Transverse colon (tissue), 4 donors: ENCODE measurements at regions not wholly inside any gene's neighbourhood (a gene's known extent, or its start where the extent isn't known, plus 50 kb on each side); places are given as distances from the start of the nearest gene placed in this dataset.

ENCODE experiments used
- EP300 ChIP-seq: sonication (generic); formaldehyde crosslinking; IDR thresholded peaks from one replicate; pipeline ENCODE4 v1.6.1; 2017; ENCODE audit warnings: antibody characterized with exemption, low read depth
- POLR2A ChIP-seq: fragments of 450-650 bp; IDR thresholded peaks from one replicate; pipeline ENCODE4 v1.6.1; 2016; ENCODE audit warnings: antibody characterized with exemption, mild to moderate bottlenecking, moderate library complexity
- POLR2AphosphoS5 ChIP-seq, 3 donors: sonication (generic); formaldehyde crosslinking; IDR thresholded peaks; one replicate each; pipeline ENCODE4 v1.6.1; 2016; ENCODE audit warnings: antibody characterized with exemption in 3 of 3
- TF ChIP-seq, protein P1 (sequence below), 5 experiments: fragments of 200-600 bp in 3 of 5; fragments of 450-650 bp in 2 of 5; sonication (generic) in 3 of 5; IDR thresholded peaks; 1 replicate in 2 of 5; 2 replicates in 3 of 5; pipeline ENCODE4 v1.5.1; 2016 to 2017; ENCODE audit warnings: antibody characterized with exemption in 5 of 5, inconsistent platforms in 3 of 5, mild to moderate bottlenecking in 2 of 5, moderate library complexity in 1 of 5

DNA sequence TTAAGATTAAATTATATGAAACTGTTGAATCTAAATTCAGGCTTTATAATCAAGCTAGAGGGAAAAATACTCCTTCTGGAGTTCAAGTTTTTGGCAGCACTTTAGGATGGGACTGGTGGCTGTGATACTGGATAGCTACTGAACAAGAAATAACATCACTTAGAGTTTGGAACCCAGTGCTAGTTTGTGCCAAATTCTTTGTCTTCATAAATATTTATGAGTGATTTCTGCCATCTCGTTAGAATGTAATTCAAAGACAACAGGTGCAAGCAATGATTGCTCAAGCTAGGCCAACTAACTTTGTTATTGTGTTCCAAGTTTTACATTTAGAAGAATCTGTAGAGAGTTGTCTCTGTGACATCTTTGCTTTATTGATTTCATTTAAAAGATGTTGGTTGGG, 417.9 kb downstream of the FAT4 start:
- TF ChIP-seq, protein P1, sequence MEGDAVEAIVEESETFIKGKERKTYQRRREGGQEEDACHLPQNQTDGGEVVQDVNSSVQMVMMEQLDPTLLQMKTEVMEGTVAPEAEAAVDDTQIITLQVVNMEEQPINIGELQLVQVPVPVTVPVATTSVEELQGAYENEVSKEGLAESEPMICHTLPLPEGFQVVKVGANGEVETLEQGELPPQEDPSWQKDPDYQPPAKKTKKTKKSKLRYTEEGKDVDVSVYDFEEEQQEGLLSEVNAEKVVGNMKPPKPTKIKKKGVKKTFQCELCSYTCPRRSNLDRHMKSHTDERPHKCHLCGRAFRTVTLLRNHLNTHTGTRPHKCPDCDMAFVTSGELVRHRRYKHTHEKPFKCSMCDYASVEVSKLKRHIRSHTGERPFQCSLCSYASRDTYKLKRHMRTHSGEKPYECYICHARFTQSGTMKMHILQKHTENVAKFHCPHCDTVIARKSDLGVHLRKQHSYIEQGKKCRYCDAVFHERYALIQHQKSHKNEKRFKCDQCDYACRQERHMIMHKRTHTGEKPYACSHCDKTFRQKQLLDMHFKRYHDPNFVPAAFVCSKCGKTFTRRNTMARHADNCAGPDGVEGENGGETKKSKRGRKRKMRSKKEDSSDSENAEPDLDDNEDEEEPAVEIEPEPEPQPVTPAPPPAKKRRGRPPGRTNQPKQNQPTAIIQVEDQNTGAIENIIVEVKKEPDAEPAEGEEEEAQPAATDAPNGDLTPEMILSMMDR (IDR thresholded peaks at IDR 0.05): no peak
- no peak for TF ChIP-seq EP300
- TF ChIP-seq POLR2A: no peak
- no peak for TF ChIP-seq POLR2AphosphoS5 (IDR thresholded peaks at IDR 0.05)
